ENCODE measurements at regions not wholly inside any gene's neighbourhood (a gene's known extent, or its start where the extent isn't known, plus 50 kb on each side); places are given as distances from the start of the nearest gene placed in this dataset.

DNA sequence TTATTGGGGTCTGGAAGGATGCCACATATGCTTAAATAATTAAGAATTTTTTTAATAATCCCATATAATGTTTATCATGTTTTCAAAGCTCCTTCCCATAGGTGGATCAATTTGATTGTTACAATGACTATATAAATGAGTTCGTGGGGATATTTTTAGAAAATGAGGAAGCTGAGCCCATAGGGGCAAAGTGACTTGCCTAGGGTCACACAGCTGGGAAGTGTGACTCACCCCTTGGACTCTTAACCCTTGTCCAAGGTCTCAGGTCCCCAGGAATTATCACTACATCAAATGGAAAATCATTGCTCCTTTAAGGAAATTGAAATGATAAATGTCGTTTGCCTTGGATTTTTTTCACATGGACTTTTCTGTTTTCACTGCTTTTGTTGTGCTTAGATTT, 161.2 kb upstream of the RGMA start:
- no peak for DNase-seq (ENCODE audit: low read depth, low spot score)
- ChIA-PET POLR2A (no interaction called here), CTCF (interaction anchor here (1.4 kb wide), 1 partner anchor 870 kb away, joined by 4 read pairs; no protein-coding TSS in a partner anchor)
- Histone ChIP-seq H3K4me3 (ENCODE audit: low read depth, low read length) (no peak overlapping the region), H3K9me3 (ENCODE audit: control insufficient read depth, insufficient read depth, low read length) (peaks cover 41% of the 10 kb centered on the region), H3K27ac (ENCODE audit: low read depth, low read length) (no peak overlapping the region), H3K27me3 (ENCODE audit: control insufficient read depth, insufficient read depth, low read length) (no peaks in the 10 kb centered on the region)
- TF ChIP-seq, protein P1, sequence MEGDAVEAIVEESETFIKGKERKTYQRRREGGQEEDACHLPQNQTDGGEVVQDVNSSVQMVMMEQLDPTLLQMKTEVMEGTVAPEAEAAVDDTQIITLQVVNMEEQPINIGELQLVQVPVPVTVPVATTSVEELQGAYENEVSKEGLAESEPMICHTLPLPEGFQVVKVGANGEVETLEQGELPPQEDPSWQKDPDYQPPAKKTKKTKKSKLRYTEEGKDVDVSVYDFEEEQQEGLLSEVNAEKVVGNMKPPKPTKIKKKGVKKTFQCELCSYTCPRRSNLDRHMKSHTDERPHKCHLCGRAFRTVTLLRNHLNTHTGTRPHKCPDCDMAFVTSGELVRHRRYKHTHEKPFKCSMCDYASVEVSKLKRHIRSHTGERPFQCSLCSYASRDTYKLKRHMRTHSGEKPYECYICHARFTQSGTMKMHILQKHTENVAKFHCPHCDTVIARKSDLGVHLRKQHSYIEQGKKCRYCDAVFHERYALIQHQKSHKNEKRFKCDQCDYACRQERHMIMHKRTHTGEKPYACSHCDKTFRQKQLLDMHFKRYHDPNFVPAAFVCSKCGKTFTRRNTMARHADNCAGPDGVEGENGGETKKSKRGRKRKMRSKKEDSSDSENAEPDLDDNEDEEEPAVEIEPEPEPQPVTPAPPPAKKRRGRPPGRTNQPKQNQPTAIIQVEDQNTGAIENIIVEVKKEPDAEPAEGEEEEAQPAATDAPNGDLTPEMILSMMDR (IDR thresholded peaks at IDR 0.05; ENCODE audit: low read depth, low read length): no peak

DNA sequence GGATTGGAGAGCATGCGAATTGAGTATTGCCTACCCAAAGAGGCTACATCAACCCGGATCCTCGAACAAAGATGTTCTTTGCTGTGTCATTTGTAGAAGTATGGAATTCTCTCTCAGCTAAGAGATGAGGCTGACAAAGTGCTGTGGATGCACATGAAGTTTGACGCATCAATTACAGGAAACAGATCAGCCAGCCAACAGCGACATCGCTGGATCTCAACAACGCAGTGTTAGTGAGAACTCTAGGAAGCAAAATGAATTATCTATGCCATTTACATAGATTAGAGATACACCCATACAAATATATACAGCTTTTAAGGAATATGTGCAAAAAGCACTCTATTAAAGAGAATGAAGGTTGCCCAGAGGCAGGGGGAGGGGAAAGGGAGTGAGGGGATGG, 160.6 kb upstream of the RGMA start:
- peaks cover 42% of the 10 kb centered on the region for H3K9me3 ChIP-seq (ENCODE audit: control insufficient read depth, insufficient read depth, low read length)
- no peak for DNase-seq (ENCODE audit: low read depth, low spot score)
- POLR2A ChIA-PET: no interaction called here
- H3K27ac ChIP-seq (ENCODE audit: low read depth, low read length): no peak overlapping the region
- TF ChIP-seq, protein P1 (IDR thresholded peaks at IDR 0.05; ENCODE audit: low read depth, low read length): no peak
- CTCF ChIA-PET: no interaction called here
- H3K4me3 ChIP-seq (ENCODE audit: low read depth, low read length): no peak overlapping the region
- H3K27me3 ChIP-seq (ENCODE audit: control insufficient read depth, insufficient read depth, low read length): no peaks in the 10 kb centered on the region

DNA sequence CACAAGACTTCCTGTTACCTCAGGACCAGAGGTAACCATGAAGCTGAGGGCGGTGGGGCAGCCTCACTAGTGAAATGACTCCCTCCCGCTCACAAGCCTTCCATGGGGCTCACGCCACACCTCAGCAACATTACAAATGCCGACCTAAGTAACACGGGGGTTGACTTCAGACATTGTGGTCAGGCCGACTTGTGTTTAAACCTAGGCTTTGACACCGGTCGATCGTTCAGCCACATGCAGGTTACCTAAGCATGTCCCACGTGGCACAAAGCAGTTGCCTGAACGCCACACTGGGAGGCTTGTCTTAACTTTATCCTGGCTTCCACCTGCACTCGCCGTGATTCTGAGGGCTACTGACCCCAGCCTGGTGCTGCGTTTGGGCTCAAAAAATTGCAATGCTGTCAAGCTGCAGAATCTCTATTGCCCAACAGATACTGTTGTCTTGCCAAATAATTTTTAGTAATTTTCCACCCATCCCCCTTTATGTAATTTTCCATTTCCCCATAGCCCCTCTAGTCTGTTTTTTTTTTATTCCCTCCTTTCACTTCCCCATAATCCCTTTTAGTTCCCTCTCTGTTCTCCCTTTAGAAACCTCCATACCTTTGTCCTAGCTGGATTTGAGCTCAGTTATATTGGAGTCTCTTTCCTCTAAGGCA, 158.6 kb upstream of the RGMA start:
- H3K9me3 ChIP-seq (ENCODE audit: control insufficient read depth, insufficient read depth, low read length): peaks cover 29% of the 10 kb centered on the region
- POLR2A ChIA-PET: no interaction called here
- CTCF ChIA-PET: no interaction called here
- no peak overlapping the region for H3K4me3 ChIP-seq (ENCODE audit: low read depth, low read length)
- no peak overlapping the region for H3K27ac ChIP-seq (ENCODE audit: low read depth, low read length)
- DNase-seq (ENCODE audit: low read depth, low spot score): no peak
- TF ChIP-seq, protein P1 (IDR thresholded peaks at IDR 0.05; ENCODE audit: low read depth, low read length): no peak
- H3K27me3 ChIP-seq (ENCODE audit: control insufficient read depth, insufficient read depth, low read length): no peaks in the 10 kb centered on the region

DNA sequence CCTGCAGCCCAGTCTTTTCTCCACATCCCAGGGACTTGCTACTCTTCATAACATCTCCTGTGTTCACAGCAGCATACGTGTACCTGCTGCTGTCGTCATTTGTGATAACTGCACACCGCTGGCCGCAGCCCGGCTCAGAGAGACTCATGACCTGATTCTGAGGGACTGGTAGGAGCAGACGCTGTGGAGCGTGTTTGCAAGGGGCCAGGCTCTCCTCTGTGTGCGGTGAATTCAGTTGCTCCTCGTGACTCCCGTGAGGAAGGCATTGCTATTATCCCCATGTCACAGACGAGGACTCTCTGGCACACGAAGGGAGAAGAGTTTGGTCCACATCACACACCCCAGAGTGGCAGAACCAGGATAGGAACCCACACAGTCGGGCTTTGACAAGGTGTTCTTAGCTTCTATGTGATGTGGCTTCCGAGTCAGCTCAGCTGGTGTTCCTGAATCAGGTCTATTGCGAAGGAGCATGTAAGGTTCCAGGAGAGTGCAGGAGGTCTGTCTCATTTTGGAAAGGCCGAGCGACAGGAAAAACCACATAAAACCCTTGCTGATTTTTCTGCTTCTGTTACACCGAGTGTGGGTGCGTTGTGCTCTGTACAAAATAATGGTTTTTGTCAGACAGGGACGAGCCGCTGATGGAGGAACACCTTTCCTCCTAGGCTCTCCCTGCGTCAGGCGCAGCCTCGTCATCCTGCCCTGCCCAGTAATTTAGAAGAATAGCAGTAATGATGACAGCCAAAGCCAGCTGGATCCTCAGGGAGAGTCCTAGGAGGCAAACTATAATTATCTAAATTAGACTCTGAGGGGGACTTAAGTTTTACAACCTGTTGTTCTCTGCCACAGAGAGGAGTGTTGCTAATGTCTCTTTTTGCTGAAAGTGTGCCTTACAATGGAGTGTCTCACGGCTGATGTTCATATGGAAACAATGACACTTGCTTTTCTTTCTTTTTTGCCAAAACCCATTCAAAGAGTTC, 157.5 kb upstream of the RGMA start:
- no peaks in the 10 kb centered on the region for H3K27me3 ChIP-seq (ENCODE audit: control insufficient read depth, insufficient read depth, low read length)
- H3K27ac ChIP-seq (ENCODE audit: low read depth, low read length): no peak overlapping the region
- DNase-seq (ENCODE audit: low read depth, low spot score): no peak
- ChIA-PET CTCF (no interaction called here), POLR2A (no interaction called here)
- H3K9me3 ChIP-seq (ENCODE audit: control insufficient read depth, insufficient read depth, low read length): peaks cover 39% of the 10 kb centered on the region
- TF ChIP-seq, protein P1 (IDR thresholded peaks at IDR 0.05; ENCODE audit: low read depth, low read length): no peak
- H3K4me3 ChIP-seq (ENCODE audit: low read depth, low read length): no peak overlapping the region

DNA sequence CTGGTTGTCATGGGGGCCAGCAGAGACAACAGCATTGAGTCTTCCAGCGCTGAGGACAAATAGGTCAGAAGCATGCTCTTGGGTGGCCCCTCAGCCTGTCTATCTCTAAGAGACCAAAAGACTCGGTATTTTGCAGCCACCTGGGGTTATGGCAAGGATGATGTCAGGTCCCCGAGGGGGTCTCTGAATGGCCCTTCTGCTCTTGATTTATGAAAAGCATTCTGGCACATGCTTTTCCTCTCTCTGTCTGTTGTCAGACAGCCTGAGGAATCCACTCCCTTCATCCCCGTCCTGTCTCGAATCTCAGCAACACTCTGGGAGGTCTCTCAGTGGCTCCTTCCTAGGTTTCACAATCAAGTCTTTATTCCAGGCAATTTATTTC, 156.6 kb upstream of the RGMA start:
- peaks cover 48% of the 10 kb centered on the region for H3K9me3 ChIP-seq (ENCODE audit: control insufficient read depth, insufficient read depth, low read length)

More for the DNA sequence above, 156.6 kb upstream of the RGMA start:
- Histone ChIP-seq H3K27ac (ENCODE audit: low read depth, low read length) (no peak overlapping the region), H3K4me3 (ENCODE audit: low read depth, low read length) (no peak overlapping the region), H3K27me3 (ENCODE audit: control insufficient read depth, insufficient read depth, low read length) (no peaks in the 10 kb centered on the region)
- TF ChIP-seq, protein P1 (IDR thresholded peaks at IDR 0.05; ENCODE audit: low read depth, low read length): no peak
- ChIA-PET POLR2A (no interaction called here), CTCF (no interaction called here)
- DNase-seq (ENCODE audit: low read depth, low spot score): no peak

Measured in AG04450 (cell line).